HG02884 (cell line): ENCODE measurements at regions not wholly inside any gene's neighbourhood (a gene's known extent, or its start where the extent isn't known, plus 50 kb on each side); places are given as distances from the start of the nearest gene placed in this dataset.
A peak's percentile ranks its signal among the peaks of the same experiment; 100 is the strongest.
"Not testable (repeated sequence)": the region's sequence is repeated elsewhere in the genome, so short reads cannot be mapped to it uniquely, and the experiment has no call there.

ENCODE experiments used
- ATAC-seq: cut with Tn5 transposase; IDR thresholded peaks from one replicate; pipeline ENCODE4 v1.9.1; 2021; ENCODE audit warnings: mild to moderate bottlenecking, moderate library complexity; ENCODE audit not compliant: unreplicated experiment

DNA sequence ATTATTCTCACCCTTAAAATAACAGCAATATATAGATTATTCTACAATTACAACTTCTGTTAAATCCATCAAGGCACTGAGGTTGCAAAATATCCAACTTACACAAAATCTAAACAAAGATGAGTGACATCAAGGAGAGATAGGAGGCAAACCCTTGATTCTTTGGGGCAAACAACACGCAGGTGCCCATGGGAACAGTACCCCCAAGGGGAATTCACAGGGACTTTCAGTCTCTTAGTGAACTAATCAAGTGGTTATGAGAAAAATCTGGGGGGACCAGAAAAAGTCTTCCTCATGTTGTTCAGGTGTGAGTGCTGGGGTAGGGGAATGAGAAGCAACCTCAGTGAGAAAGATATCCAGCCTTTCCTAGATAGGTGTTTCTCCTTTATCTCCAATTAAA is 1107.9 kb downstream of the PLA2G4A start:
- no peak for ATAC-seq

DNA sequence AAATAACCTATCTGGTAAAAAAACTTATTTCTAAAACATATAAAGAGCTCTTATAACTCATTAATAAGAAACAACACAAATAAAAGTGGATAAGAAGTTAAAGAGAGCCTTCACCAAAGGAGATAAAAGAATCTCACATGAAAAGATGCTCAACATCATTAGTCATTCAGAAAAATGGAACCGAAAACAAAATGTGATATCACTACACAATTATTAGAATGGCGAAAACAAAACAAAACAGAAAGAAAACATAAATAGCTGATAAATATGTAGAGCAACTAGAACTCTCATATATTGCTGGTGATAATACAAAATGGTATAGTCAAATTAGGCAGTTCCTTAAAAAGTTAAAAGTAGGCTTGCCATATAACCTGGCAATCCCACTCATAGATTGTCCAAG is 1109.3 kb downstream of the PLA2G4A start:
- peak; percentile 71 for ATAC-seq

DNA sequence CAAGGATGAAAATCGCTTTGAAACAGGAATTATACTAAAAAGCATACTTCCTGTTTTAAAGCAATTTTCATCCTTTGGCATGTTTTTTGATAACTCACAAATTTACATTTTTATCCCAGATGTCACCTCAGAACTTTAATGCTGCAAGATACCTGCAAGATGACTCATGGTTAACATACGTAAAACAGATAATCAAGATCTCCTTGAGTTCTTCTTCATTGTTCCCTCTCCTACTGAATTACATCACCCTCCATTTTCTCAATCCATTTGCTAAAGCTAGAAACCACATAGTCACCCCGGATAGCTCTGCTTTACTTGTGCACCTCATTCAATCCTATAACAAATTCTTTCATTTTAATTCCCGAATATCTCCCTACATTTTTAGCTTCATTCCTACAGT is 1114.2 kb downstream of the PLA2G4A start:
- no peak for ATAC-seq

DNA sequence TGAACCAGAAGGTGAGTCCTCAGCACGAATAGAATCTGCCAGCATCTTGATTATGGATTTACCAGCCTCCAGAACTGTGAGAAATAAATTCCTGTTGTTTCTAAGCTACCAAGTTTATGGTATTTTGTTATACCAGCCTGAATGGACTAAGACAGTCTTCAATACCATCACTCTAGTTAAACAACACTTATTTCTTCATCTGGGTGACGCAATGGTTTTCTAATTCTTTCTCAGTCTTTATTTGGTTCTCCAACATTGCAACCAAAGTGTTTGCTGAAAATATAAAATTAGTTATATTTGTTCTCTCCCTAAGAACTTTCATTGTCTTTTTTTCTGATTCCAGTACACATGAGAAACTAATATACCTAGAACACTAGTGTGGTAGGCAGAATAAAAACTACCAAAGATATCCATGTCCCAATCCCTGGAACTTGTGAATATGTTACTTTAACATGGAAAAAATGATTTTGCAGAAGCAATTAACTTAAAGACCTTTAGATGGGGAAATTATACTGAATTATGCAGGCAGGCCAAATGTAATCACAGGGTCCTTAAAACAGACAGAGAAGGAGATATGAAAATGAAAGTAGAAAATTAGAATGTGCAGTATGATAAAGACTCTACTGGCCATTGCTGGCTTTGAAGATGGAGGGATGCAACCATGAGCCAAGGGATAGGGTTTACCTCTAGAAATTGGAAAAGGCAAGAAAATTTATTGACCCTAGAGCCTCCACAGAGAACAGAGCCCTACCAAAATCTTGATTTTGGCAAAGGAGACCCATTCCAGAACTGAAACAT is 1115.1 kb downstream of the PLA2G4A start:
- no peak for ATAC-seq

DNA sequence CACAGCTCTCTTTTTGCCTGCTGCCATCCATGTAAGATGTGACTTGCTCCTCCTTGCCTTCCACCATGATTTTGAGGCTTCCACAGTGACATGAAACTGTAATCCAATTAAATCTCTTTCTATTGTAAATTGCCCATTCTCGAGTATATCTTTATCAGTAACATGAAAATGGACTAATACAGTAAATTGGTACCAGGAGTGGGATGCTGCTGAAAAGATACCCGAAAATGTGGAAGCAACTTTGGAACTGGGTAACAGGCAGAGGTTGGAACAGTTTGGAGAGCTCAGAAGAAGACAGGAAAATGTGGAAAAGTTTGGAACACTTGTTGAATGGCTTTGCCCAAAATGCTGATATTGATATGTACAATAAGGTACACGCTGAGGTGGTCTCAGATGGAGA is 1117.9 kb downstream of the PLA2G4A start:
- not testable (repeated sequence) for ATAC-seq

DNA sequence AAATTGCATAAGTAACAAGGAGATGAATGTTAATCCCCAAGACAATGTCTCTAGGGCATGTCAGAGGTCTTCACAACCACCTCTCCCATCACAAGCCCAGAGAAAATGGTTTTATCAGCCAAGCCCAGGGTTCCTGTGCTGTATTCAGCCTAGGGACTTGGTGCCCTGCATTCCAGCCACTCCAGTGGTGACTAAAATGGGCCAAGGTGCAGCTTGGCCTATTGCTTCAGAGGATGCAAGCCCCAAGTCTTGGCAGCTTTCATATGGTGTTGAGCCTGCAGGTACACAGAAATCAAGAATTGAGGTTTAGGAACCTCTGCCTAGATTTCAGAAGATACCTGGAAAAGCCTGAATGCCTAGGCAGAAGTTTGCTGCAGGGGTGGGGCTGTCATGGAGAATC is 1118.6 kb downstream of the PLA2G4A start:
- no peak for ATAC-seq

DNA sequence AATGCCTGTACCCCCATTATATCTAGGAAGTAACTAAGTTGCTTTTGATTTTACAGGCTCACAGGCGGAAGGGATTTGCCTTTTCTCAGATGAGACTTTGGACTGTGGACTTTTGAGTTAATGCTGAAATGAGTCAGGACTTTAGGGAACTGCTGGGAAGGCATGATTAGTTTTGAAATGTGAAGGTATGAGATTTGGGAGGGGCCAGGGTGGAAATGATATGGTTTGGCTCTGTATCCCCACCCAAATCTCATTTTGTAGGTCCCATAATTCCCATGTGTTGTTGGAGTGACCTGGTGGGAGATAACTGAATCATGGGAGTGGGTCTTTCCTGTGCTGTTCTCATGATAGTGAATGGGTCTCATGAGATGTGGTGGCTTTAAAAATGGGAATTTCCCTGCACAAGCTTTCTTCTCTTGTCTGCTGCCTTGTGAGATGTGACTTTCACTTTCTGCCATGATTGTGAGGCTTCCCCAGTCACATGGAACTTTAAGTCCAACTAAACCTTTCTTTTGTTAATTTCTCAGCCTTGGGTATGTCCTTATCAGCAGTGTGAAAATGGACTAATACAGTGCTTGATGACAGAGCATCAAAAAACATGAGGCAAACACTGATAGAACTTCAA is 1119.5 kb downstream of the PLA2G4A start:
- ATAC-seq = no peak

DNA sequence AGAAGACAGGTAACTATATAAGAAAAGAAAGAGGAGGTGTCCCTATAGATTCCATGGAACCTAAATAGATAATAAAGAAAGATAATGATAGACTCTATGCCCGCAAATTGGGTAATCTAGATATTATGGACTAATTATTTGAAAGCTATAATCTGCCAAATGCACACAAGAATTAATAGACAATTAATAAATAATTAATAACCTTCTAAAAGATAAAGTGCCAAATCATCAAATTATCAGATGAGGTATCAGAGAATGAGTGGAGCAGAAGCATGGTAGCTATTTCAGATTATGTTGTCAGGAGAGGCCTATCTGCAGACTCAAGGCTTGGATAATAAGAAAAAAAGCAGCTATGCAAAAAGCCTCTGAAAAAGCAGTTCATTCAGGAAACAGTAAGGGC is 1120.8 kb downstream of the PLA2G4A start:
- no peak for ATAC-seq

DNA sequence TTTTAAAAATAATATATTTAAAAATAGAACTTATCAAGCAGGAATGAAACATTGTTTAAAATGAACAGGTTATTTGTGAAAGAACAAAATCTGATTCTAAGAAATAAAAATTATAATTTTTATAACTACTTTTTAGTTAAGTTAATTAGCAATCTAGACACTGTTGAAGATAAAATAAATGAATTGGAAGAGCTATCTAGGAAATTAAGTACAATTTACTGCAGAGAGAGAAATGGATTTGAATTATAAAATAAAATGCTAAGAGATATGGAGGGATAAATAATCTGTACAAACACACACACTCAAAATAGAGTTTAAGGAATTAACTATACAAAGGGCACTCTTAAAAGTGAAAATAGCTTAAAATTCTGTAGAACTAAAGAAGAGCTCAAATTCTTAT is 1123.1 kb downstream of the PLA2G4A start:
- no peak for ATAC-seq

DNA sequence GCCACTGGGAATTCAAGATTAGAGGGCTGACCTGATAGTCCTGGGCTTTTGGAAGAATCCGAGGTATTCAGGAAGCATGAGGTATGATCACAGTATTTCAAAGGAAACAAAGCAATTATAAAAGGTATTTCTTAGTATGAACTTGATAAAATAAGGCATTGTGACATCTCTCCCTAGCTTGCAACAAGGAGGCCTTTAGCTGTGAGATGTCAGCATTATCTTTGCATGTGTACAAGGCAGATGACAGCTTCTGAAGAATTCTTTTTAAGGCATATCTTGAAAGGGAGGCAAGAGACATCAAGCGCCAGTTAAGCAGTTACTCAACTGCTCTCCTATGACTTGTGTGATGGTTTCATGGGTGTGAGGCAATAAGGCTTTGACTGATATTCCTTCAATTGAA is 1123.7 kb downstream of the PLA2G4A start:
- ATAC-seq = no peak

DNA sequence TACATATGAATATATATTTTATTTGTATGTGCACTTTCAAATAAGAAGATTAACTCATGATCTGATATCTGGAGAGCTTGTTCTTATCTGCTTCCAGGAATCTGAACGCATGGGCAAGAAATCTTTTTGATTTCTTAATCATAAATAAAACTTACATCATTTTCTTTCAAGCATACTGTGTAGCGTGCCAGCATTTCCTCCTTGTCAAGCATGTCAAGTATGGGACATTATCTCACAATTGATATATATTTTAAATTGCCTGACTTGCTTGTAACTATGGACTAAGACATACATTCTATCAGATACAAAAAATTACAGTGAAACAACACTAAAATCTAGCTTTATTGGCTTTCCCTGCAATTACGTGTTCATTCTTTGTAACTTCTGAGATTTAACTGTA is 1128.2 kb downstream of the PLA2G4A start:
- ATAC-seq = no peak

DNA sequence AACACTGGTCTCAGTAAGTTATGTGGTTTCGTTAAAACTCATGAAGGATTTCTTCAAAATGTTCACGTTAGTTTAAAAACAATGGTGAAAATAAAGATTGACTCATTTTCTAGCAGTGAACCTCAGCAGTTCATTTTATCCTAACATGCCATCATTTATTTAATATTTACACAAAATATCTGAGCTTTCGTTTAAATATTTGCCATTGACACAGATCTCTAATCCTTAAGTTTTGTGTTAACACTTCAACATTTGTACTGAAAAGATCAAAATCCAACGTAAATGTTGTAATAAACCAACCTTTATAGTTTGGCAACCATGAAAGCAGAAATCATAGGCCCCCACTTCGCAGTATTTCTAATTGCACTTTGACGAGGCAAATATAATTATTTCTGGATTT is 1129.5 kb downstream of the PLA2G4A start:
- no peak for ATAC-seq

DNA sequence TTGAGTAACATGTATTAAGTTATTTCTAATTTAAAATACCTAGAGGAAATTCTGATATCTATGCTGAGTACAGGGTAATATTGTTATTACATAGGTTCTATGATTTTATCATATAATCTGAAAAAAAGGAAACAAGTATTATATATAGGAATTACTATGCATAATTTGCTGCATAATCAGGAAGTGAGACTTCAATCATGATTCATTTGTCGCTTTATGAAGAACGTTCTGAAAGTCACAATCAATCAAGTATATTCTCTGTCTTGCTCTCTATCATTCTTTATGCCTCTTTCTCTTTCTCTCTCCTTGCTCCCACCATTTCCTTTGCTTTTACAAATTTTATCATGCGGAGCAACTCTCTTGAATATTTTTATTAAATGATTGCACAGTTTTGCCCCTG is 1130.3 kb downstream of the PLA2G4A start:
- no peak for ATAC-seq

DNA sequence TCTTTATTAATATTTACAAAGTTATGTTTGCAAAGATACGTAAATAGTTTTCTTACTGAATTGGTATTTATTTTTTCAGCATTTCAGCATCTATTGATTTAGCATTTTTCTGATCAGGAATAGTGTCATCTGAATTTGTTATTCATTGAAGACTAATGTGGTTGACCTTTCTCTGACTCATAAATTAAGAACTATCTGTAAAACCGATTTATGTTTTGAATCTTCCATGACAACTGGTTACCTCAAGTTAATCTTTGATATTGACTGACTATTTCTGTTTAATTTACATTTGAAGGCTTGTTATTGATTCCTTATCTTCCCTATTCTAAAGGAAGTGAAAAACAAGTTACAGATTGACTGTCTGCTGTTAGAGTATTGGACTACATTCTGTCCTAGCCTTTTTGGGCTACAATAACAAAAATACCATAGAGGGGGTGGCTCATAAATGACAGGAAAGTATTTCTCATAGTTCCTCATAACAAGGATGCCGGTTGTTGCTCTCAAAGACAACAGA is 1131.4 kb downstream of the PLA2G4A start:
- ATAC-seq = no peak

DNA sequence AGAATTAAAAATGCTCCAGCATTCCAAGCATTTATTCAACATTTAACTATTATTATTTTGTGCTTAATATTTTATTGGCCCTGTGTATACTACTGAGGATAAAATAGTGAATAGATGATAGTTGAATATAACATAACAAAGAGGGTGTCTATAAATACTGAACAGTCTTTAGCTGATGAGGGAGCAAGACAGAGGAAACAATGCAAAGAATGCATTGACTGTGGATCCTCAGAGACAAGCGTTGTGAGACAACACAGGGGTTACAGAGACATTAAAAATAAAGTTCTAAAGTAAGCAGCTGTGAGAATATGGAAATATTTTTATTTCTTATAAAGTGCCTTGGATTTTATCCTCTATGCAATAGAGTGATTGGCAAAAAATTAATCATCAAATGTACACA is 1133.1 kb downstream of the PLA2G4A start:
- ATAC-seq = no peak

DNA sequence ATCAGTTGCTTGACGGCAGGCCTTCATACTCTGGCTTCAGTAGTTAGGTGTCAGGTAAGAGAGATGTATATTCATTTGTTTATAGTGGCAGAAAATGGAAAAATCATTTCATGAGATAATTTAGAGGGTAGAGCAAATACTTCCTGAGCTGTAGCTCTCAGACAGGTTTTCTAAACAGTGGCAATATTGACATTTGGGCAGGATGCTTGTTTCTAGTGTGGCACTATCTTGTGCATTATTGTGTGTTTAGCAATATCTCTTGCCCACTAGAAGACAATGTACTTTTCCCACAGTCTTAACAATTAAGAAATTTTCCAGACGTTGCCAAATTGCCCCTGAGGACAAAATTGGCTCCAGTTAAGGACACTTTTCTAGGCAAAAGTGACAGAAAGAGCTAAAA is 1143.1 kb downstream of the PLA2G4A start:
- no peak for ATAC-seq

DNA sequence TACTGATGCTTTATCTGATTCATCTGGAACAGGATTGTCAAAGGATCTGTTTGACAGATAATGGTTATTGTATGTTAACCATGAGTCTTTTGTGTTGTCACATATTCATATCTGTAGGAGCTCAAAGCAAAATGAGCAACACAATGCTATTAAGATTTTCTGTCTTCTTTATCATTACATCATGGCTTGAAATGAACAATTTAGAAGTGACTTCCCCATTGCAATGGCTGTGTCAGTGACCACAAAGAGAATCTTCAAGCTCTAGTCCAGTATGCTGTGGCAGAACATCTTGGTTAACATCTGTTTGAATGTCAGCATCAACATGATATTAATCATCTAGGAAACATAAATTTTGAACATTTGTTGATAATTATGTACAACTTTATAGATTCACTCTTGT is 1148.5 kb downstream of the PLA2G4A start:
- no peak for ATAC-seq

DNA sequence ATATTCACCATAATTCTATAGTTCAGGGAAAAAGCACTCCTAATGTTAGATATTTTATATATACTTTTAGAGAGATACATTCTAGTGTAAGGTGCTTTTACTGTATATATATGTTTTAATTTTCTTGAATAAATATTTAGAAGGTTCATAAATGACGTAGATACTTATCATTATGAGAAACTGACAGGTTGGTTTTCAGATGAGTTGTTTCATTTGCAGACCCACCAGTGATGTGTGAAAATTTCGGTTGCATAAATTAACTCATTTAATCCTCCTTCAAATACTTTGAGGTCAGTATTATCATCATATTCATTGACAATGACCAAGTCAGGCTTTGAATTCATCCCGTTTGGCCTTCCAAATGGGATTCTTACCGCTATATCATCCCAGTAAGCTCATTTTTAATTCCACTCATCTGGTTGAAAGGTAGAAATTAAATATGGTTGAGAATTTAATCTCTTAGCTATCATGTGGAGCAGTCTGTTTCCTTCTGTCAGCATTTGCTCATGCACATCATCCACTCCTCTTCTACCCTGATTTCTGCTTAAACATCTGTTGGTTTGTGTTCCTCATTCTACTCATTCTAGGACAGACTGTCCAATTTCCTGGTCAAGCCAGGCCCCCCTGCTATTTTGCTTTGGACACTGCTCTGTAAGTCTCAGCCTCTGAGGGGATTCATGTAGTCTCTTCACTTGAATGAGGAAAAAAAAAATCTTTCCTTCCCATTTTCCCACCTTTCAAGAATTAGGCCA is 1156.6 kb downstream of the PLA2G4A start:
- no peak for ATAC-seq

DNA sequence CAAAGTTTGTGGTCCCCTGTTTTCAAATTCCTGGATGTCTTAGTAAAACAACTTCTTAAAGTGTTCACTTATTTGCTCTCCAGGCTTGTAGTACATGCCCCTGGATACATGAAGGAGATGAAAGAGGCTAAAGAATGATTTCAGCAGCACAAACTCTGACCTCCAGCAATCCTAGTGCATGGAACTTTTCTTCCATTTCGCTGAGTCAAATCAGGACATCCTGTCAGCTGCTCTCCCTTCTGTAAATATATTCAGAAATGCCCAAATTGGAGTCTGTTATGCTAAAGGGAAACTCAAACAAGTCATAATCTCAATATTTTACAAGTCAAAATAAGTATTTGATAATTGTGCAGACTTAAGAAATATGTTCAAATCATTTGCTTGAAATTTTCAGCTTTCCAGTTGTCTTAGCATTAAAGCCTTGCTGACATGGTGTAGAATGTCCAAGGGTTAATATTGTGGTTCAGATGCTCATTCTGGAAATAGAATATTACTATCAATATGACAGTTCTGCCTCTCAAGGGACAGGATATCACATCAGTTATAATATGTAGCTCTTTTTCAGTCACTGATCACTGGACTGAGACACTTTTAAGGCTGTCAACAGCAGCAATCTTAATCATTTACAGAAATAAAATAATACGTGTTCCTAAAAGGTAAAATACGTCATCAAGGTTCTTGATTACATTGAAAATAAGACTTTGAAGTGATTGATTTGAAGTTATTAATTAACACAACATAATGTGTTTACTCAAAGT is 1157.3 kb downstream of the PLA2G4A start:
- peak; percentile 80 for ATAC-seq

DNA sequence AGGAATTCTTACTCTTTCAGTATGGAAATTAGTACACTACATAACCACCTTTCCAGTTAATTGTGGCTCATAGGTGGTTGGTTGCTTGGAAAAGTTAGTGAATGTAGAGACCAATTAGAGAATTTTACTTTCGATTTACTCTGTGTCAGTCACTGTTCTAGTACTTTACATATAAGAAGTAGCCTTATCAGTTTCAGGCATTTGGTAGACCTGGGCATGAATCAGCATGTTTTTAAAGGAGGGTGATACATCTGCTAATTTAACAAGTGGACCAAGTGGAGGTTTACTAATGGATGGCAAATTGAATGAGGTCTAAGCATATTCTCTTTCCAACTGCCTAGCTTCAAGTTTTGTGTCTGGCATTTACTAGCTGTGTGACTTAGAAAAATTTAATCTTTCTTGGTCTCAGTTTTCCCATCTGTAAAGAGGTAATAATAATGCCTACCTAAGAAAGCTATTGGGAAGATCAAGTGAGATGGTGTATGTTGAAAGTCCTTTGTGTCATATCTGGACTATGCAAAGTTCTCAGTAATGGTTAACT is 1158.6 kb downstream of the PLA2G4A start:
- no peak for ATAC-seq

DNA sequence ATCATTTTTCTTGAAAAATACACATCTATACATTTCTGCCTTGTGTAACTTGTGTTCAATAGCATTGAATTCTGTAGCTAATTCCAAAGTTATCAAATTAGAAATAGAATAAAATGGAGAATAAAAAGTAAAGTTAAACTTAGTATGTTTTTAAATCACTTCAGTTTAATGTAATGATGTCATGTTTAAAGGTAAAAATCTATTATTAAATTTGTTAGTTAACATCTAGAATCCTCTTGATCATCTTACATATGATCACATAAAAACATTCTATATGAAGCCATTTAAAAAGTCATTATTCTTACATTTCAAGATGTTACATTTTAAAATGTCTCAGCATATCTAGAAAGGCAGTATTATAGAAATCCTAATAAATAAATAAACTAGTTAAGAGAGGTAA is 1163.2 kb downstream of the PLA2G4A start:
- no peak for ATAC-seq
